Smooth muscle cell (in vitro differentiated cells): ENCODE measurements at regions not wholly inside any gene's neighbourhood (a gene's known extent, or its start where the extent isn't known, plus 50 kb on each side); places are given as distances from the start of the nearest gene placed in this dataset.

Source experiments
- DNase-seq: peaks from one replicate; lab custom pipeline; 2025; ENCODE audit not compliant: unreplicated experiment; lab: John Stamatoyannopoulos, UW
- H2AFZ ChIP-seq: fragments of 200-600 bp; sonication (generic); 2 replicates; pipeline ENCODE4 v1.6.0; 2016; ENCODE audit warnings: antibody characterized with exemption, low read depth, mild to moderate bottlenecking
- H3F3A ChIP-seq: fragments of 200-600 bp; sonication (generic); 2 replicates; pipeline ENCODE4 v1.6.0; 2017; ENCODE audit warnings: antibody characterized with exemption, low read depth
- H3K27ac ChIP-seq: fragments of 200-600 bp; sonication (generic); 2 replicates; pipeline ENCODE4 v1.5.1; 2016; ENCODE audit warnings: low read depth, mild to moderate bottlenecking
- H3K27me3 ChIP-seq: fragments of 200-600 bp; sonication (generic); 2 replicates; pipeline ENCODE4 v1.6.1; 2016; ENCODE audit warnings: low read depth, mild to moderate bottlenecking
- H3K36me3 ChIP-seq: fragments of 200-600 bp; sonication (generic); 2 replicates; pipeline ENCODE4 v1.5.1; 2016; ENCODE audit warnings: low read depth
- H3K4me1 ChIP-seq: fragments of 200-600 bp; sonication (generic); 2 replicates; pipeline ENCODE4 v1.5.1; 2016; ENCODE audit warnings: low read depth
- H3K4me2 ChIP-seq: fragments of 200-600 bp; sonication (generic); 2 replicates; pipeline ENCODE4 v1.6.0; 2016; ENCODE audit warnings: mild to moderate bottlenecking
- H3K4me3 ChIP-seq: fragments of 200-600 bp; sonication (generic); 2 replicates; pipeline ENCODE4 v1.5.1; 2016; ENCODE audit warnings: mild to moderate bottlenecking
- H3K79me2 ChIP-seq: fragments of 200-600 bp; sonication (generic); 2 replicates; pipeline ENCODE4 v1.6.0; 2016; ENCODE audit warnings: low read depth, mild to moderate bottlenecking
- H3K9ac ChIP-seq: fragments of 200-600 bp; sonication (generic); 2 replicates; pipeline ENCODE4 v1.6.0; 2016; ENCODE audit warnings: low read depth
- H3K9me3 ChIP-seq: fragments of 200-600 bp; sonication (generic); replicated peaks from 2 replicates; pipeline ENCODE4 v1.5.1; 2016; ENCODE audit warnings: low read depth
- H4K20me1 ChIP-seq: fragments of 200-600 bp; sonication (generic); 2 replicates; pipeline ENCODE4 v1.6.0; 2016; ENCODE audit warnings: low read depth
- whole genome bisulfite sequencing: methylation state at CpG from one replicate; pipeline ENCODE4 v1.1.7; 2016; ENCODE audit warnings: low lambda C conversion rate; 5-methylcytosine and 5-hydroxymethylcytosine counted together
- TF ChIP-seq, protein P1 (sequence below): fragments of 200-600 bp; sonication (generic); IDR thresholded peaks from 2 replicates; pipeline ENCODE4 v1.5.1; 2017; ENCODE audit warnings: borderline replicate concordance, mild to moderate bottlenecking, antibody characterized with exemption; ENCODE audit not compliant: insufficient read depth, poor library complexity, severe bottlenecking

DNA sequence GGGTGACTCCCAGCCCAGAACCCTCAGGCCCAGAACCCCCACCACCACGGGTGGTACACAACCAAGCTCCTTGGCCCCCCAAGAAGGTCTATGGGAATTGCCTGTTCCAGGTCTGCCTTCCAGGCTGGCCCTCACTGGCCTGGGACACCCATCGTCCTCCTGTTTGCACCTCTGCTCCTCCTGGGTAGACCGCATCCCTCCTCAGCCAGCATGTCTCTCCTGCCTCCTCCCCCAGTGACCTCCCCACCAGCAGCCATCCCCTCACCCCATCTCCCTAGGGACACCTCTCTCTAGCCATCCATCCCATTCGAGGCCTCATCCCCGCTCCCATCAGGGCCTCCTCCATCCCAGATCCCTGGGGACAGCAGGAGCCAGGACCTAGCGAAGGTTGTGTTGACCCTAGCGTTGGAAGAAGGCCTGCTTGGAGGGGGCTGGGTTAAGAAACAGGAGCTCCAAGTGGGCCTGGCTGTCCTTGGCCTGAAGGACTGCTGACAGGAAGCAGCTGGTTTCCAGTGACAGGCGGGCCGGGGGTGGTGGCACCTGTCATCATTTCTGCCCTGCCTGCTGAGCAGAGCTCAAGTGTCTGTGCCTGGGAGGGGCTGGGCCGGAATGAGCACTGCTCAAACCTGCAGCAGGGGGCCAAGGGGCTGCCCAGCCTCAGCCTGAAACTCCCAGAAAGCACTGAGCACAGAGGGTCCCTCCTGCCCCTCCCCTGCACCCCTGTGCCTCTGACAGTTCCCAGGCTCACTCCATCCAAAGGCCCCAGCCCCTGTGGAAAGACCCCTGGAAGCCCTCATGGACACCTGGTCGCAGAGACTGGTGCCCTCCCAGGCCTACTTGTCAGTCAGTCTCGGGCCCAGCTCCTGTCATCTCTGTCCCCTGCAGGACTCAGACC is 96.0 kb upstream of the OTOS start:
- WGBS: 76% methylated on average over 12 of the region's 12 CpGs
- Histone ChIP-seq H3K36me3 (no peaks in the 10 kb centered on the region), H4K20me1 (no peaks in the 10 kb centered on the region), H3K4me3 (no peak overlapping the region), H2AFZ (no peak overlapping the region), H3K27ac (no peak overlapping the region), H3K9me3 (no peaks in the 10 kb centered on the region), H3F3A (no peaks in the 10 kb centered on the region), H3K79me2 (no peaks in the 10 kb centered on the region), H3K9ac (no peak overlapping the region), H3K4me1 (no peaks in the 10 kb centered on the region), H3K27me3 (no peaks in the 10 kb centered on the region), H3K4me2 (no peak overlapping the region)
- TF ChIP-seq, protein P1, sequence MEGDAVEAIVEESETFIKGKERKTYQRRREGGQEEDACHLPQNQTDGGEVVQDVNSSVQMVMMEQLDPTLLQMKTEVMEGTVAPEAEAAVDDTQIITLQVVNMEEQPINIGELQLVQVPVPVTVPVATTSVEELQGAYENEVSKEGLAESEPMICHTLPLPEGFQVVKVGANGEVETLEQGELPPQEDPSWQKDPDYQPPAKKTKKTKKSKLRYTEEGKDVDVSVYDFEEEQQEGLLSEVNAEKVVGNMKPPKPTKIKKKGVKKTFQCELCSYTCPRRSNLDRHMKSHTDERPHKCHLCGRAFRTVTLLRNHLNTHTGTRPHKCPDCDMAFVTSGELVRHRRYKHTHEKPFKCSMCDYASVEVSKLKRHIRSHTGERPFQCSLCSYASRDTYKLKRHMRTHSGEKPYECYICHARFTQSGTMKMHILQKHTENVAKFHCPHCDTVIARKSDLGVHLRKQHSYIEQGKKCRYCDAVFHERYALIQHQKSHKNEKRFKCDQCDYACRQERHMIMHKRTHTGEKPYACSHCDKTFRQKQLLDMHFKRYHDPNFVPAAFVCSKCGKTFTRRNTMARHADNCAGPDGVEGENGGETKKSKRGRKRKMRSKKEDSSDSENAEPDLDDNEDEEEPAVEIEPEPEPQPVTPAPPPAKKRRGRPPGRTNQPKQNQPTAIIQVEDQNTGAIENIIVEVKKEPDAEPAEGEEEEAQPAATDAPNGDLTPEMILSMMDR: no peak
- no peak for DNase-seq

DNA sequence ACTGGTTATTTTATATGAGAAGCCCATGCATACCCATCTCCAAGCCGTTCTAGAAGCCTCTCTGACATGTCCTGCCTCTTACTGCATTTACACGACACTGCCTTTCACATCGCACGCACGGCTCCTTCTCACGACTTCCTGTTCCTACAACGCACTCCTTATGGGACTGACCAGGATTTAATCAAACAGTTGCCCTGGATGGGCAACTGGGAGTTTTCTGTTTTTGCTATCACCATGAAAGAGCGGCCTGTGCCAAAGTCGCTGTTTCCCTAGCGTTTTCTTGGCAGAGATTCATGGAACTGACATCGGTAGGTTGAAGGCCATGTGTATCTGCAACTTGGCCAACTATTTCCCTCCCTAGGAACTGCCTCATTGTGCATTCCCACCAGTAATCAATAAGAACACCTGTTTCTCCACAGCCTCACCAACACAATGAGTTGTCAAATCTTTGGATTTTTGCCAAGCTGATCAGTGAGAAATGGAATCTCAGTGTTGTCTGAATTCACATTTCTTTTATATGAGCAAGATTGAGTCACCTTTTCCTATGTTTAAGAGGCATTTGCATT is 97.2 kb upstream of the OTOS start:
- Histone ChIP-seq H3F3A (no peaks in the 10 kb centered on the region), H3K4me3 (no peak overlapping the region), H2AFZ (no peak overlapping the region), H3K27me3 (no peaks in the 10 kb centered on the region), H4K20me1 (no peaks in the 10 kb centered on the region), H3K9ac (no peak overlapping the region), H3K79me2 (no peaks in the 10 kb centered on the region), H3K9me3 (no peaks in the 10 kb centered on the region), H3K36me3 (no peaks in the 10 kb centered on the region), H3K4me1 (no peaks in the 10 kb centered on the region), H3K4me2 (no peak overlapping the region), H3K27ac (no peak overlapping the region)
- TF ChIP-seq, protein P1: no peak
- WGBS: 88% methylated on average over 11 of the region's 11 CpGs
- no peak for DNase-seq

DNA sequence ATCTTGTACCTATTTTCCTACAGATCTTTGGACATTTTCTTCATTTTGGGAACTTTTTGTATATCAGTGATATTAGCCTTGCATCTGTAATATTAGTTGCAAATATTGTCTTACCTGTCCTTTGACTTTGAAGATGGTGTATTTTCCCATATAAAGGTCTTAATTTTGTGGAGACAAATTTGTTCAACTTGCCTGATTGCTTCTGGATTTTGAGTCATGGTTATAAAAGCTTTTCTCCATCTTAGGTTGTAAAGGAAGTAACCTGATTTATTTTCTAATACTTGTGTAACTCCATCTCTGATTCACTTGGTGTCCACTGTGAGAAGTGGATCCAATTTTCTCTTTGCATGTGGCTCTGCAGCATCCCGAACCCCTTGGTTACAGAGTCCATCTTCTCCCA is 97.7 kb upstream of the OTOS start:
- Histone ChIP-seq H3F3A (no peaks in the 10 kb centered on the region), H2AFZ (no peak overlapping the region), H3K9me3 (no peaks in the 10 kb centered on the region), H3K27ac (no peak overlapping the region), H4K20me1 (no peaks in the 10 kb centered on the region), H3K36me3 (no peaks in the 10 kb centered on the region), H3K4me1 (no peaks in the 10 kb centered on the region), H3K27me3 (no peaks in the 10 kb centered on the region), H3K9ac (no peak overlapping the region), H3K4me3 (no peak overlapping the region), H3K79me2 (no peaks in the 10 kb centered on the region), H3K4me2 (no peak overlapping the region)
- TF ChIP-seq, protein P1: no peak
- DNase-seq: no peak
- 89% methylated on average over 1 of the region's 1 CpG for WGBS
